GM12891 (cell line): ENCODE measurements at regions not wholly inside any gene's neighbourhood (a gene's known extent, or its start where the extent isn't known, plus 50 kb on each side); places are given as distances from the start of the nearest gene placed in this dataset.

ENCODE experiments used
- PAX5 ChIP-seq: IDR thresholded peaks from 2 replicates; pipeline ENCODE4 v1.6.1; 2011; ENCODE audit warnings: low read length, moderate library complexity, mild to moderate bottlenecking; ENCODE audit not compliant: insufficient read depth, severe bottlenecking
- POLR2A ChIP-seq: IDR thresholded peaks from 2 replicates; pipeline ENCODE4 v1.6.1; 2011; ENCODE audit warnings: low read depth, low read length, control low read depth
- POLR2AphosphoS5 ChIP-seq: IDR thresholded peaks from 2 replicates; pipeline ENCODE4 v1.6.1; 2011; ENCODE audit warnings: low read depth, low read length, control low read depth
- POU2F2 ChIP-seq: IDR thresholded peaks from 2 replicates; pipeline ENCODE4 v1.6.1; 2011; ENCODE audit warnings: low read depth, mild to moderate bottlenecking, control low read depth, low read length, moderate library complexity
- SPI1 ChIP-seq: IDR thresholded peaks from 2 replicates; pipeline ENCODE4 v1.6.1; 2011; ENCODE audit warnings: low read depth, low read length, control low read depth
- TAF1 ChIP-seq: IDR thresholded peaks from 2 replicates; pipeline ENCODE4 v1.6.1; 2011; ENCODE audit warnings: low read depth, low read length, control low read depth

DNA sequence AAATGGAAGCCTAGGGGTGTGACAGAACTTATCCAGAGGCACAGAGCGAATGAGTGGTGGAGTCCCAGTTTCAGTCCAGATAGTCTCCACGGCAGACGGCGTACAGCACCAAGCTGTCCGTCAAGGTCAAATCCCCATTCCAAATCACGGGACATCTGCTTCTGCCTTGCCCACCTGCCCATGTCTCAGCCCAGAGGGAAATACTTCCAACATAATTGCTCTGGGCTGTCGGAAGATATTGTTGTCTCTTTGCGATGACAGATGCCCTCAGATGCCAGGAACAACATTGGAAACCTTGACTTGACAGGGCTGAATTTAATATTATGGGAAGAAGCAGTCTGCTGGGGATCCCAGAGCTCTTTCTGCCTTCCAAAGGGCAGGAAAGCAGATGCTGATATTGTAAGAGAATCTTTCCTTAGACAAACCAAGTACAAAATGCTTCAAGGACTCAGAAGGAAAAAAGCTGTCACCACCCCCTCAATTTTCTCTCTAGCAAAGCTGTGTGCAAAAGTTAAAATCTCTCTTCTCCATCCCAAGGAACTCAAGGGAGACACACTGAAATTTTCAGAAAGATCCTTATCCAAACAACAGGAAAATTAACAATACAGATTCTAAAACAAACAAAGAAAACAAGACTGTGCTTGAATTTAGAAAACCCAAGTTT, 364.0 kb downstream of the LRATD1 start:
- no peak for TF ChIP-seq POLR2A
- TF ChIP-seq POLR2AphosphoS5, result no peak
- TF ChIP-seq TAF1, result no peak
- no peak for TF ChIP-seq SPI1
- TF ChIP-seq PAX5, result no peak
- TF ChIP-seq POU2F2, result no peak
